ENCODE measurements at regions not wholly inside any gene's neighbourhood (a gene's known extent, or its start where the extent isn't known, plus 50 kb on each side); places are given as distances from the start of the nearest gene placed in this dataset.
"Not testable (repeated sequence)": the region's sequence is repeated elsewhere in the genome, so short reads cannot be mapped to it uniquely, and the experiment has no call there.

- Histone ChIP-seq H3K9me3 (replicated peaks; ENCODE audit: control insufficient read depth, insufficient read depth, low read length) (no peaks in the 10 kb centered on the region), H3K36me3 (ENCODE audit: control insufficient read depth in 2 of 2, extremely low read depth in 1 of 2, insufficient read depth in 2 of 2, low read length in 2 of 2) (no peaks in the 10 kb centered on the region), H3K4me3 (replicated peaks in 1 of 3; ENCODE audit: insufficient read depth in 1 of 3, low read depth in 1 of 3, low read length in 3 of 3) (no peak overlapping the region), H3K79me2 (ENCODE audit: control insufficient read depth, insufficient read depth, low read length) (no peaks in the 10 kb centered on the region), H3K4me1 (ENCODE audit: control insufficient read depth, extremely low read depth, insufficient read depth, low read length) (no peaks in the 10 kb centered on the region), H3K9me1 (replicated peaks; ENCODE audit: control insufficient read depth, extremely low read depth, insufficient read depth, low read length) (no peaks in the 10 kb centered on the region), H3K27ac (ENCODE audit: insufficient read depth, low read depth, low read length) (no peak overlapping the region), H4K20me1 (replicated peaks; ENCODE audit: control insufficient read depth, extremely low read depth, insufficient read depth, low read length) (no peaks in the 10 kb centered on the region), H3K27me3 (ENCODE audit: control insufficient read depth in 2 of 2, insufficient read depth in 2 of 2, low read length in 2 of 2) (no peaks in the 10 kb centered on the region), H3K4me2 (ENCODE audit: insufficient read depth, low read length) (no peak overlapping the region), H3K9ac (replicated peaks; ENCODE audit: extremely low read depth, insufficient read depth, low read length) (no peak overlapping the region), H2AFZ (ENCODE audit: low read depth, low read length) (no peak overlapping the region)
- dilution Hi-C loops (cut with MboI; ENCODE audit: extremely low pct_ligation_motif_present, low sequenced_read_pairs) = no loop called here
- BruUV-seq (replicated peaks) = no TSS peak
- DNase-seq (ENCODE audit: low read depth, low spot score) (no peak), FAIRE-seq (peak; percentile 26)
- ChIA-PET CTCF (no interaction called here), POLR2A (no interaction called here)
- no peak for TF ChIP-seq FOS (IDR thresholded peaks at IDR 0.05; ENCODE audit: borderline replicate concordance, insufficient read depth, low read length)
- no peak for TF ChIP-seq CTCF (IDR thresholded peaks at IDR 0.05; ENCODE audit: extremely low read depth in 1 of 2, insufficient read depth in 1 of 2, low read depth in 1 of 2, low read length in 2 of 2)
- TF ChIP-seq MAX (IDR thresholded peaks at IDR 0.05; ENCODE audit: insufficient read depth, insufficient read length) = no peak
- no peak for TF ChIP-seq EZH2 (IDR thresholded peaks at IDR 0.05; ENCODE audit: borderline replicate concordance, low read depth, low read length, severe bottlenecking)
- TF ChIP-seq MYC (IDR thresholded peaks at IDR 0.05; ENCODE audit: low read depth, low read length) = no peak
- TF ChIP-seq POLR2AphosphoS5 (IDR thresholded peaks at IDR 0.05; ENCODE audit: insufficient read depth, low read depth, low read length) = no peak
- TF ChIP-seq JUN (IDR thresholded peaks at IDR 0.05; ENCODE audit: borderline replicate concordance, insufficient read depth, insufficient read length, low read depth) = no peak
- TF ChIP-seq POLR2A (IDR thresholded peaks at IDR 0.05; ENCODE audit: low read depth, low read length) = no peak
- TF ChIP-seq GATA2 (IDR thresholded peaks at IDR 0.05; ENCODE audit: insufficient read depth, insufficient read length, low read depth, low read length) = no peak
- intact Hi-C loops (cut with micrococcal nuclease) = no loop called here
Observed at GRCh38 chr4:125650557-125650956, 335.8 kb downstream of the FAT4 start.

GRCh38 chr4:125651707-125652357 is 337.1 kb downstream of the FAT4 start:
- H3K27ac ChIP-seq (ENCODE audit: insufficient read depth, low read depth, low read length); H3K9me3 ChIP-seq (replicated peaks; ENCODE audit: control insufficient read depth, insufficient read depth, low read length); H3K27me3 ChIP-seq (ENCODE audit: control insufficient read depth in 2 of 2, insufficient read depth in 2 of 2, low read length in 2 of 2); POLR2A ChIA-PET; H3K4me3 ChIP-seq (replicated peaks in 1 of 3; ENCODE audit: insufficient read depth in 1 of 3, low read depth in 1 of 3, low read length in 3 of 3); DNase-seq (ENCODE audit: low read depth, low spot score); H2AFZ ChIP-seq (ENCODE audit: low read depth, low read length); H4K20me1 ChIP-seq (replicated peaks; ENCODE audit: control insufficient read depth, extremely low read depth, insufficient read depth, low read length); FAIRE-seq; H3K79me2 ChIP-seq (ENCODE audit: control insufficient read depth, insufficient read depth, low read length); dilution Hi-C loops (cut with MboI; ENCODE audit: extremely low pct_ligation_motif_present, low sequenced_read_pairs); H3K4me1 ChIP-seq (ENCODE audit: control insufficient read depth, extremely low read depth, insufficient read depth, low read length); H3K9me1 ChIP-seq (replicated peaks; ENCODE audit: control insufficient read depth, extremely low read depth, insufficient read depth, low read length); intact Hi-C loops (cut with micrococcal nuclease); H3K36me3 ChIP-seq (ENCODE audit: control insufficient read depth in 2 of 2, extremely low read depth in 1 of 2, insufficient read depth in 2 of 2, low read length in 2 of 2); BruUV-seq (replicated peaks); H3K4me2 ChIP-seq (ENCODE audit: insufficient read depth, low read length); H3K9ac ChIP-seq (replicated peaks; ENCODE audit: extremely low read depth, insufficient read depth, low read length): not testable (repeated sequence)
- CTCF ChIA-PET = interaction anchor here (1.0 kb wide), 1 partner anchor 12 kb away, joined by 4 read pairs; no protein-coding TSS in a partner anchor
